Fibroblast of skin of left quadriceps (primary cell): ENCODE measurements at regions not wholly inside any gene's neighbourhood (a gene's known extent, or its start where the extent isn't known, plus 50 kb on each side); places are given as distances from the start of the nearest gene placed in this dataset.
"Not testable (repeated sequence)": the region's sequence is repeated elsewhere in the genome, so short reads cannot be mapped to it uniquely, and the experiment has no call there.

Experiments used
- DNase-seq, 2 experiments: peaks; one replicate each; pipeline ENCODE4 v3.0.0-alpha.2; 2013; ENCODE audit warnings: low read depth in 2 of 2

GRCh38 chr3:156048483-156048882 lies 71.9 kb upstream of the KCNAB1 start:
- not testable (repeated sequence) for DNase-seq

- no peak for DNase-seq
These were observed 69.5 kb upstream of the KCNAB1 start for GRCh38 chr3:156050918-156051317.

- DNase-seq: no peak
These were observed 68.7 kb upstream of the KCNAB1 start for GRCh38 chr3:156051651-156052050.

DNA sequence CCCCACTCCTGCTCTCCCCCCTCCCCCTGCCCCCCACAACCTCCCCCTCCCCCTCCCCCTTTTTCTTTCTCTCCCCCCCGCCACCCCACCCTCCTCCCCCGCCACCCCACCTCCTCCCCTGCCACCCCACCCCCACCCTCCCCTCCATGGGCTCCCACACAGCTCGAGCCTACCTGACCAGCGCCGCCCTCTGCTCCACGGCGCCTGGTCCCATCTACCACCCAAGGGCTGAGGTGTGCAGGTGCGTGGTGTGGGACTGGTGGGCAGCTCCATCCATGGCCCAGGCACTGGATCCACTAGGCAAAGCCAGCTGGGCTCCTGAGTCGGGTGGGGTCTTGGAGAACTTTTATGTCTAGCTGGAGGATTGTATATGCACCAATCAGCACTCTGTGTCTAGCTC lies 68.3 kb upstream of the KCNAB1 start:
- no peak for DNase-seq

DNA sequence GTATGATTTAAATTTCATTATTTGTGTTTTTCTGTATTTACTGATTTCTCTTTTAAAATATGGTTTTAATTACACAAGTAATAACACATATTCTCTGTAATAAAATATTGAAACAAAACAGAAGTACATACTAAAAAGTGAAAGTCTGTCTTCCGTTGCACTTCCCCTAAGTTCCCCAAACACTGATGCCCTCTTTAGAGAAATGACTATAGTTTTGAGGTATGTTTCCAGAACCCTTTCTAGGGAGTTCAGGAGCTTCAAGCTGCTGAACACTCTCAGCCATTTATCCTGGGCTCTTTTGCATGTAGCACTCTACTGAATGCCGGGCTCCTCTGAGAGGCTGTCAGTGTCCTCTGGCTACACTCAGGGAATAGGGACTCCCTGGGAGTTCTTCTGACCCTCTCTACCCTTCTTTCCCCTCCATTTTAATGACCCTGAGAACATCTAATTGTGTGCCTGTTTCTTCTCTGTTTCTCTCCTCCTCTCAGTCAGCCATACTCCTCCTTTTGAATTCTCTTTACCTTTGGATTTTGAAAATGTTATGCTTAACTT lies 60.4 kb upstream of the KCNAB1 start:
- DNase-seq: no peak

GRCh38 chr3:156068151-156068550 lies 52.2 kb upstream of the KCNAB1 start:
- not testable (repeated sequence) for DNase-seq

GRCh38 chr3:156070028-156070427 lies 50.4 kb upstream of the KCNAB1 start:
- DNase-seq: no peak
